ENCODE measurements at regions not wholly inside any gene's neighbourhood (a gene's known extent, or its start where the extent isn't known, plus 50 kb on each side); places are given as distances from the start of the nearest gene placed in this dataset.

- no peak for DNase-seq (ENCODE audit: low spot score)
- H3K9ac ChIP-seq (ENCODE audit: low read depth in 1 of 2, low read length in 2 of 2): no peak overlapping the region
- H3K9me3 ChIP-seq (ENCODE audit: control insufficient read depth in 4 of 4, low read length in 3 of 4): no peaks in the 10 kb centered on the region
- H3K27ac ChIP-seq (ENCODE audit: low read depth in 1 of 2, low read length in 2 of 2): no peak overlapping the region
- no peak for TF ChIP-seq MAX (IDR thresholded peaks at IDR 0.05)
- no peak for TF ChIP-seq RXRA (IDR thresholded peaks at IDR 0.05)
- no peak for TF ChIP-seq GABPA (IDR thresholded peaks at IDR 0.05 in 1 of 2, conservative IDR thresholded peaks at IDR 0.05 in 1 of 2)
- no peak for TF ChIP-seq TAF1 (conservative IDR thresholded peaks at IDR 0.05)
- TF ChIP-seq ATF3 (IDR thresholded peaks at IDR 0.05): no peak
- no peak for TF ChIP-seq EGR1 (IDR thresholded peaks at IDR 0.05; ENCODE audit: low read depth in 2 of 2)
- no peak for TF ChIP-seq HNF4A (conservative IDR thresholded peaks at IDR 0.05)
- no peak for TF ChIP-seq SP1 (IDR thresholded peaks at IDR 0.05)
- TF ChIP-seq ZBTB33 (IDR thresholded peaks at IDR 0.05): no peak
- TF ChIP-seq RAD21 (IDR thresholded peaks at IDR 0.05): no peak
- TF ChIP-seq, protein P1, sequence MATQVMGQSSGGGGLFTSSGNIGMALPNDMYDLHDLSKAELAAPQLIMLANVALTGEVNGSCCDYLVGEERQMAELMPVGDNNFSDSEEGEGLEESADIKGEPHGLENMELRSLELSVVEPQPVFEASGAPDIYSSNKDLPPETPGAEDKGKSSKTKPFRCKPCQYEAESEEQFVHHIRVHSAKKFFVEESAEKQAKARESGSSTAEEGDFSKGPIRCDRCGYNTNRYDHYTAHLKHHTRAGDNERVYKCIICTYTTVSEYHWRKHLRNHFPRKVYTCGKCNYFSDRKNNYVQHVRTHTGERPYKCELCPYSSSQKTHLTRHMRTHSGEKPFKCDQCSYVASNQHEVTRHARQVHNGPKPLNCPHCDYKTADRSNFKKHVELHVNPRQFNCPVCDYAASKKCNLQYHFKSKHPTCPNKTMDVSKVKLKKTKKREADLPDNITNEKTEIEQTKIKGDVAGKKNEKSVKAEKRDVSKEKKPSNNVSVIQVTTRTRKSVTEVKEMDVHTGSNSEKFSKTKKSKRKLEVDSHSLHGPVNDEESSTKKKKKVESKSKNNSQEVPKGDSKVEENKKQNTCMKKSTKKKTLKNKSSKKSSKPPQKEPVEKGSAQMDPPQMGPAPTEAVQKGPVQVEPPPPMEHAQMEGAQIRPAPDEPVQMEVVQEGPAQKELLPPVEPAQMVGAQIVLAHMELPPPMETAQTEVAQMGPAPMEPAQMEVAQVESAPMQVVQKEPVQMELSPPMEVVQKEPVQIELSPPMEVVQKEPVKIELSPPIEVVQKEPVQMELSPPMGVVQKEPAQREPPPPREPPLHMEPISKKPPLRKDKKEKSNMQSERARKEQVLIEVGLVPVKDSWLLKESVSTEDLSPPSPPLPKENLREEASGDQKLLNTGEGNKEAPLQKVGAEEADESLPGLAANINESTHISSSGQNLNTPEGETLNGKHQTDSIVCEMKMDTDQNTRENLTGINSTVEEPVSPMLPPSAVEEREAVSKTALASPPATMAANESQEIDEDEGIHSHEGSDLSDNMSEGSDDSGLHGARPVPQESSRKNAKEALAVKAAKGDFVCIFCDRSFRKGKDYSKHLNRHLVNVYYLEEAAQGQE (IDR thresholded peaks at IDR 0.05): no peak
- no peak for TF ChIP-seq FOXA2 (IDR thresholded peaks at IDR 0.05)
- no peak for TF ChIP-seq YY1 (IDR thresholded peaks at IDR 0.05)
- no peaks in the 10 kb centered on the region for H3K4me1 ChIP-seq (ENCODE audit: control insufficient read depth in 4 of 4, insufficient read depth in 4 of 4, low read length in 3 of 4)
- H3K4me3 ChIP-seq (ENCODE audit: low read depth in 1 of 3, low read length in 3 of 3): no peak overlapping the region
- no peaks in the 10 kb centered on the region for H3K36me3 ChIP-seq (ENCODE audit: control insufficient read depth in 4 of 4, insufficient read depth in 3 of 4, low read depth in 1 of 4, low read length in 3 of 4)
- 89% methylated on average over 13 of the region's 13 CpGs for WGBS
- H3K27me3 ChIP-seq (ENCODE audit: control insufficient read depth in 4 of 4, insufficient read depth in 4 of 4, low read length in 3 of 4): no peaks in the 10 kb centered on the region
These were observed 126.7 kb downstream of the NDUFA10 start for GRCh38 chr2:239898292-239898925.

DNA sequence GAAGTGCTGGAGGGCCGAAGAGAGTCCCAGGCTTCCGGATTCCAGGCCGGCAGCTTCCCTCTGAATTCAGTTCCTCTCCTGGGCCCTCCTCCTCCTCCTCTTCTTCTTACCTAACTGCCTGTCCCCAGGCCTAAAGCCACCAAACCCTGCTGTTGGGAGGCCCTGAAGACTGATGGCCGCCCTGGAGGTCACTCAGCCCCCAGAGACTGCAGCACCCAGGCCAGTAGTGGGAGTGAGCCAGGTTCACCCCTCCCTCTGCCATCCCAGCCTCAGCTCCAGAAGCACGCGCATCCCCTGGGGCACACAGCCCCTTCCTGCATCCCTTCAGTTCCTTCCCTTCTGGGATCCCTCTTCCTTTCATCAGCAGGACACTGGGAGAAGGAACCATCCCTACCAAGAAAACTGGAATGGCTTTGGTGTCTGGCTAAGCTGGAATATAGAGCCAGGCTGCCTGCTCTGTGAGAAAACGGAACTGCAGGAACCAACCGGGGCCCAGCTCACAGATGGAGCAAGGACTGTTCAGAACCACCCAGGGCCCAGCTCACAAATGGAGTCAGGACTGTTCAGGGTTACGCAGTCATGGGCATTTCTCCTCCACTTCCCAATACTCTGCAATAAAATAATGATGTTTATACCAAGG, 127.4 kb downstream of the NDUFA10 start:
- WGBS: 93% methylated on average over 9 of the region's 9 CpGs
- no peak overlapping the region for H3K9ac ChIP-seq (ENCODE audit: low read depth in 1 of 2, low read length in 2 of 2)
- no peak for TF ChIP-seq RAD21 (IDR thresholded peaks at IDR 0.05)
- H3K4me1 ChIP-seq (ENCODE audit: control insufficient read depth in 4 of 4, insufficient read depth in 4 of 4, low read length in 3 of 4): no peaks in the 10 kb centered on the region
- H3K36me3 ChIP-seq (ENCODE audit: control insufficient read depth in 4 of 4, insufficient read depth in 3 of 4, low read depth in 1 of 4, low read length in 3 of 4): no peaks in the 10 kb centered on the region
- no peak for DNase-seq (ENCODE audit: low spot score)
- no peaks in the 10 kb centered on the region for H3K27me3 ChIP-seq (ENCODE audit: control insufficient read depth in 4 of 4, insufficient read depth in 4 of 4, low read length in 3 of 4)
- no peak overlapping the region for H3K4me3 ChIP-seq (ENCODE audit: low read depth in 1 of 3, low read length in 3 of 3)
- no peak overlapping the region for H3K27ac ChIP-seq (ENCODE audit: low read depth in 1 of 2, low read length in 2 of 2)
- H3K9me3 ChIP-seq (ENCODE audit: control insufficient read depth in 4 of 4, low read length in 3 of 4): no peaks in the 10 kb centered on the region

All from liver (tissue), 7 donors.